SHP77 (cell line): ENCODE measurements at regions not wholly inside any gene's neighbourhood (a gene's known extent, or its start where the extent isn't known, plus 50 kb on each side); places are given as distances from the start of the nearest gene placed in this dataset.

ENCODE experiments used
- DNase-seq, 2 experiments: peaks; one replicate each; lab custom pipeline; 2025; lab: John Stamatoyannopoulos, UW

- DNase-seq, result no peak
Observed at GRCh38 chr9:31612336-31613030, 772.0 kb upstream of the ACO1 start.

- DNase-seq, result no peak
Observed at GRCh38 chr9:31615966-31616365, 768.5 kb upstream of the ACO1 start.

- no peak for DNase-seq
Observed at GRCh38 chr9:31623511-31623910, 760.9 kb upstream of the ACO1 start.

- DNase-seq, result no peak
Observed at GRCh38 chr9:31629292-31629691, 755.2 kb upstream of the ACO1 start.

- DNase-seq, result no peak
Observed at GRCh38 chr9:31637265-31637664, 747.2 kb upstream of the ACO1 start.

GRCh38 chr9:31637861-31638260, 746.6 kb upstream of the ACO1 start:
- DNase-seq, result no peak

- DNase-seq, result no peak
Observed at GRCh38 chr9:31639451-31639850, 745.0 kb upstream of the ACO1 start.

GRCh38 chr9:31669311-31669710, 715.1 kb upstream of the ACO1 start:
- DNase-seq, result no peak

- DNase-seq, result no peak
Observed at GRCh38 chr9:31671011-31671410, 713.4 kb upstream of the ACO1 start.

GRCh38 chr9:31674264-31674663, 710.2 kb upstream of the ACO1 start:
- DNase-seq, result no peak

GRCh38 chr9:31677415-31677814, 707.0 kb upstream of the ACO1 start:
- DNase-seq, result no peak

- no peak for DNase-seq
Observed at GRCh38 chr9:31677877-31678276, 706.6 kb upstream of the ACO1 start.

GRCh38 chr9:31683116-31683515, 701.3 kb upstream of the ACO1 start:
- no peak for DNase-seq

- DNase-seq, result no peak
Observed at GRCh38 chr9:31697956-31698355, 686.5 kb upstream of the ACO1 start.

GRCh38 chr9:31699836-31700235, 684.6 kb upstream of the ACO1 start:
- no peak for DNase-seq

- DNase-seq, result no peak
Observed at GRCh38 chr9:31700252-31701045, 684.0 kb upstream of the ACO1 start.

GRCh38 chr9:31702957-31703356, 681.5 kb upstream of the ACO1 start:
- no peak for DNase-seq

GRCh38 chr9:31715250-31715649, 669.2 kb upstream of the ACO1 start:
- DNase-seq, result no peak

- DNase-seq, result no peak
Observed at GRCh38 chr9:31719262-31719661, 665.2 kb upstream of the ACO1 start.

GRCh38 chr9:31730398-31730797, 654.0 kb upstream of the ACO1 start:
- peak in 1 of 2 experiments; percentile 9 for DNase-seq

- no peak for DNase-seq
Observed at GRCh38 chr9:31733166-31733565, 651.3 kb upstream of the ACO1 start.

- no peak for DNase-seq
Observed at GRCh38 chr9:31736581-31737179, 647.8 kb upstream of the ACO1 start.

- no peak for DNase-seq
Observed at GRCh38 chr9:31740705-31741104, 643.7 kb upstream of the ACO1 start.
